ENCODE measurements at regions not wholly inside any gene's neighbourhood (a gene's known extent, or its start where the extent isn't known, plus 50 kb on each side); places are given as distances from the start of the nearest gene placed in this dataset.
"Not testable (repeated sequence)": the region's sequence is repeated elsewhere in the genome, so short reads cannot be mapped to it uniquely, and the experiment has no call there.

DNA sequence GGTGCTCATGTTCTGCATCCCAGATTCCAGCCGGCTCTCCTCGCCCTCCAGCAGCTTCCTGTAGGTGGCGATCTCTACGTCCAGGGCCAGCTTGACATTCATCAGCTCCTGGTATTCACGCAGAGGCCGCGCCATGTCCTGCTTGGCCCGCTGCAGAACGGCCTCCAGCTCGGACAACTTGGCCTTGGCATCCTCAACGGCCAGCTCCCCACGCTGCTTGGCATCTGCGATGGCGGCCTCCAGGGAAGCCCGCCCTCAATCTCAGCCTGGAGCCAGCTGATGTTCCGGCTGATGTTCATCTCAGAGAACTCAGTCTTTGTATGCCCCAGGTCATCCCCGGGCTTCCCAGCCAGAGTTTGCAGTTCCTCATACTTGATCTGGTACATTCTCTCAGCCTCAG lies 431.8 kb upstream of the DIPK2B start:
- DNase-seq (ENCODE audit: low read depth in 2 of 3, low spot score in 2 of 3) = no peak

DNA sequence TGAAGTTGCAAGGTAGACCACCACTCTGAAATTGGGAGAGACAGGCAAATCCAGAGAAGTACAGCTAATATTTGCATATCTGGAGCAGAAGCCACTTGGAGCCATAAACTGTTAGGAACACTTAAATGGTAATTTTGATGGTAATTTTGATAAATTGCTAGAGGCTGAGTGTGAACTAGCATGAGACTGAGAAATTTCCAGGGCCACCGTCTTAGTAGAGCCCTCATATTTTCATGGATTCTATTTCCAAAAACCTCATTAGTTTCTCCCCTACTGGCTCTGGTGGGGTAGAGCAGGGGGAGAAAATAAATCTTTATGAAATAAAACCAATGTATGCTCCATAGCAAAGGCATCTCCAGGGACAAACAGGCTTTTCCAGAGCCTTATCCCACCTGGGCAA lies 429.4 kb upstream of the DIPK2B start:
- DNase-seq (ENCODE audit: low read depth in 2 of 3, low spot score in 2 of 3) = no peak

DNA sequence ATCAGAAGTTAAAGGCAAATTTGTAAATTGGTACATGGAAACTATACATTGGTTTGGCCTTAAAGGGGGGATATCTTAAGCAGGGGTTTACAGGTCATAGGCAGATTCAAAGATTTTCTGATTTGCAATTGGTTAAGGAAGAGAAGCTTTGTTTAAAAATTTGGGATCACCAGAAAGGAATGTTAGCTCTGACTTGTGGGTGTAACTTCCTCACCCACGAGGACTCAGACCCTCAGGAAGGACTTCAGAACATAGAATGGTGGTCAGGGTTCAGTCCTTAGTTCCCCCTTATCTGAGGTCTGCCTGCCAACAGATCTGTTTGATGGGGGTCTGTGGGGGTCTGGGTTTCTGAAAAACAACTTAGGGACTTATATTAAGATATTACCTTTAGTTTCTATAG lies 427.4 kb upstream of the DIPK2B start:
- no peak for DNase-seq (ENCODE audit: low read depth in 2 of 3, low spot score in 2 of 3)

DNA sequence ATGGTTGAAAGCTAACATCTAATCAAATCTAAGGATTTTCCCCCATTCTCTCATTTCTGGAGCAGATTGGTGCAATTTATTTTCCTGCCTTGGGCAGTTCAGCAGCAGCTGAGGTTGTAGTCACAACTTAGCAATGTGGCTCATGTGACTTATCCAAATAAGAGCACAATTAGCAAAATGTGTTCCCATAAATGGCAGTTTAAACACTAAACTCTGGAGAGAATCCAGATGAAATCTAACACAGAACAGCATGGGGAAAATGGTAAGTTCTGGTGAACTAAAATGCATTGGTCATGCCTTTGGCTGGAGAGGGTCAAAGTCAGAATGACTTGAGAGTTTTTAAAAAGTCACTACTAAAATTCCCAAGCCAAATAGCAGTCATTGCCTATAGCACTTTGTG lies 422.6 kb upstream of the DIPK2B start:
- DNase-seq (ENCODE audit: low read depth in 2 of 3, low spot score in 2 of 3) = no peak

DNA sequence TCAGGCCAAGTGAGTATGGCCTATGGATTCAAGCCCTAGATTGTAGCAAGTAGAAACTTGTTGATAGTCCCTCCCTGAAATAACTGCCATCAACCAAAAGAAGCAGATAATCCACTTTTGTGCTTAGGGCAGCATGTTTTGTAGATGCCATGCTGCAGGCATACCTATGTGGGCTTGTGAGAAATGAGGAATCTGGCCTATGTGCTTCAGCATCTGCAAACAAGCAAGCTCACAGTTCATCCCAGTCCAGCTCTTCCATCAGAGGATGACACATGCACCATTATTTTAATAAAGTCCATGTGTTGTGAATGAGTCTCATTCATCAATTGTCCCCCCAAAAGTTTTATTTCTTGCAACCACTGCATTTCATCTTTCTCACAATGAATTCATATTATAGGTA lies 421.9 kb upstream of the DIPK2B start:
- no peak for DNase-seq (ENCODE audit: low read depth in 2 of 3, low spot score in 2 of 3)

DNA sequence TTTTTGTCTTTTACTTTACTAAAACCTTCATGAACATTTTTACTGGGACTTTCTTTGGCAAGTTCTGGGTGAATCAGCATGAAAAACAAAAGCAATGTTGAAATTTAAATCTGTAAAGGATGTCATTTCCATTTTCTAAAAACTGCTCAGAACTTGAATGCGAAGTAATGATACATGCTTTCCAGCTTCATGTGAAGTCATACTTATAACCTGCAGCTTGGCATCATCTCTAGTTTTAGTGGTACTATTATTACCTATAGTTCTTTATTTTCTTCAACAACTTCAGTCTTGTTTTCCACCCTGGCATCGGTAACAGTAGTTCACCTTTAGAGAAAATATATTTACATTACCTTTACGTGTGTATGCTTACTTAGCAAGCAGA lies 421.4 kb upstream of the DIPK2B start:
- no peak for DNase-seq (ENCODE audit: low read depth in 2 of 3, low spot score in 2 of 3)

DNA sequence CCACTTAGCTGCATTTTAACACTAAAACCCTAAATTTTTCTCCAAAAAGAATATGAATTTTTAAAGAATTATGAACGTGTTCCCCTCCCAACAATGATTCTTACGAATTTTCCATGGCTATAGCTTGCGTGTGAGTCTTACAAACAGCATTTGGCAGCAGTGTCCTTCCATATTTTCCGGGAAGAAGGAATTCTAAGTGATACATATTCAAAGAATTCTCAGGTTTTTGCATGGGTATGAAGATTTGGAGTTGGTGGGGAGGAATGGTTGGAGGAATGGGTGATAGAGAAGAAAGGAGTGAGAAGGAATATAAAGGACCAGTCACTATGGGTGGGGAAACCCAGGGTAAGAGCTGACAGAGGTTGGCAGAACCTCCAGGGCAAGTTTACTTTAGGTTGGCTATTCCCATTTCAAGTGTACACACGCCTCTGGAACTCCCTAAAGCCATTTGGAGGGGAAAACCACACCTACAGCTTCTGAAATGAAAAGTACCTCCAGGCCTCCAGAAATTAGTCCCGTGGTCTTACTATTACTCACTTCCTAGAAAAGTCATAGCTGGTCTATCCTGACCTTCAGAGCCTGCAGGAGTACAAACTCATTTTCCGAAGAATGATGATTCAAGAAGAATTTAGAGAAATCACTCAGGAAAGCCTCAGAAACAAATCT lies 420.8 kb upstream of the DIPK2B start:
- no peak for DNase-seq (ENCODE audit: low read depth in 2 of 3, low spot score in 2 of 3)

DNA sequence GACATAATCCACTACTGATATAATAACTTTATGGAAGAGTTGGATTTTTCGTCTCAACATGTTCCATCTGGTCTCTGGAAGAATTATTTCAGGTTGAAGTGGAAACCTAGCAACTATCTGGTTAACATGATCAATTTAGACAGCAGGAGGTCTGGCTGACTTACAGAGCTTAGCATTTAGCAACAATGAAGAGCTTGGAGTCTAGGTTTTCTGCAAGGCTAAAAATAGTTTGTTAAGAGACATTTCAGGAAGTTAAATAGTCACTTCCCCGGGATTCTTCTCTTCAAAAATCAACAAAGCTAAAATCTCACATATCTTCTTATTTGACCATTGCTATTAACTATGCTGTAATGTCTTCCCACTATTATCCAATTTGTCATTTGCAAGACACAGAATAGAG lies 418.6 kb upstream of the DIPK2B start:
- no peak for DNase-seq (ENCODE audit: low read depth in 2 of 3, low spot score in 2 of 3)

DNA sequence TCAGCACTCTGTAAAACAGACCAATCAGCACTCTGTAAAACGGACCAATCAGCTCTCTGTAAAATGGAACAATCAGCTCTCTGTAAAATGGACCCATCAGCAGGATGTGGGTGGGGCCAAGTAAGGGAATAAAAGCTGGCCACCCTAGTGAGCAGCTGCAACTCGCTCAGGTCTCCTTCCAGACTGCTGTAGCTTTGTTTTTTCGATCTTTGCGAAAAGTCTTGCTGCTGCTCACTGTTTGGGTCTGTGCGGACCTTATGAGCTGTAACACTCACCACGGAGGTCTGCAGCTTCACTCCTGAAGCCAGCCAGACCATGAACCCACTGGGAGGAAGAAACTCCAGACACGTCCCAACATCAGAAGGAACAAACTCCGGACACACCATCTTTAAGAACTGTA lies 414.9 kb upstream of the DIPK2B start:
- DNase-seq (ENCODE audit: low read depth in 2 of 3, low spot score in 2 of 3) = not testable (repeated sequence)

DNA sequence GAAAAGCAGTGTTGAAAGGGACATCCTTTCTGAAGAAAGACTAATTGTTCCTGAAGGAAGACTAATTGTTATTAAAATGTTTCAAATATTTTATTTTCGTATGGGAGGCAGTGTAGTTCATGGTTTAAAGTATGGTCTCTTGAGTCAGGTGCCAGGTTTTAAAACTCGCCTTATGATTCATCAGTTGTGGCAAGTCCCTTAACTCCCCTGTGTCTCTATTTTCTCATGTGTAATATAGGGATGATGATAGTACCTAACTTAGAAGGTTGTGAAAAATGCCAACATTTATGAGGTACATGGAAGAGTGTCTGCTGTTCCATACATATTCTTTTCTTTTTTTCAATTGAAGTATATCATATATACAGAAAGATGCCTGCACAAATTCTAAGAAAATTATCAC lies 414.2 kb upstream of the DIPK2B start:
- no peak for DNase-seq (ENCODE audit: low read depth in 2 of 3, low spot score in 2 of 3)

DNA sequence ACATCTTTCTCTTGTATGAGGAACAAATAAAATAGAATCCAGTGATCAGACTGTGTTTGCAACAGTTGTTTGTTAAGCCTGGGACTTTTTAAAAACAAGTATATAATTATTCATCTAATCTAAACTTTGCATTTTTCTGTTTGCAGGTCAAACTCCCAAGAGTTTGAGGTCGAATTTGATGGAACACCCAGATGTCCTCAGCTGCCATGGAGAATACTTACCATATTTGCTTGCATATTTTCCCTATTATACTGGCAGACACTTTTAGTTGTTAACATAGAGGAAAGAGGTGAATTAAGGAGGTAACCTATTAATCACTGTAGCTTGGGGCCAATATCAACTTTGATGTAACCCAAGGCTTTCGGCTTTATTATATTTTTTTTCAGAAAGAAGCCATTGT lies 401.5 kb upstream of the DIPK2B start:
- DNase-seq (ENCODE audit: low read depth in 2 of 3, low spot score in 2 of 3) = no peak

DNA sequence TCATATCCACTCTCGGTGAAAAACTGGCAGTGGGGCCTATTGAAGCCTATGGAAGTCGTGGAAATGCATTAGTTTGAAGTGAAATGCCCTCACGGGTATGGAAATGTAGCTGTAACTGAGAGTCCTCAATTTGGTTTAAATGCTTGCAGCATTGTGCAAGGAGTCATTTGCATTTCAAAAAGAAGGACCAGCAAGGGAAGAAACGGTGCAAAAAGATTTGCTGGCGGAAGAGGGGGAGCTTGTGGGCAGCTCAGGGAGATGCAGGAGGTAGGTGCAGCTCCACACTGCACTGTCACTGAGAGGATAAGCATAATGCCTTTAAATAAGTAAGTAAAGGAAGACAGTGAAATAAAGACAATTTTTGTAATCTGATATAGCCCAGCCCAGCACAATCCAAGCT lies 400.4 kb upstream of the DIPK2B start:
- no peak for DNase-seq (ENCODE audit: low read depth in 2 of 3, low spot score in 2 of 3)

DNA sequence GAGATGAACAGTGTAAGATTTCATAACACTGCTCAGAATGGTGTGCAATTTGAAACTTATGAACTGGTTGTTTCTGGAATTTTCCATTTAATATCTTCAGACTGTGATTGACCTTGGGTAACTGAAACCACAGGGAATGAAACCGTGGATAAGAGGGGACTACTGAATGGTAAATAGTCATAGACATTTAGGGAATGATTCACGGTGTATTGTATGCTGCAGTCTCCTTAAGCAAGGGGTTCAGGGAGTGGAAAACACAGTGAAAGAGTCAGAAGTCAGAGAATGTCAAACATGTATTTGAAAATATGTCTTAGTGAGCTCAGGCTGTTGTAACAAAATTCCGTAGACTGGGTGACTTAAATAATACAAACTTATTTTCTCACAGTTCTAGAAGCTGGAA lies 398.2 kb upstream of the DIPK2B start:
- no peak for DNase-seq (ENCODE audit: low read depth in 2 of 3, low spot score in 2 of 3)

DNA sequence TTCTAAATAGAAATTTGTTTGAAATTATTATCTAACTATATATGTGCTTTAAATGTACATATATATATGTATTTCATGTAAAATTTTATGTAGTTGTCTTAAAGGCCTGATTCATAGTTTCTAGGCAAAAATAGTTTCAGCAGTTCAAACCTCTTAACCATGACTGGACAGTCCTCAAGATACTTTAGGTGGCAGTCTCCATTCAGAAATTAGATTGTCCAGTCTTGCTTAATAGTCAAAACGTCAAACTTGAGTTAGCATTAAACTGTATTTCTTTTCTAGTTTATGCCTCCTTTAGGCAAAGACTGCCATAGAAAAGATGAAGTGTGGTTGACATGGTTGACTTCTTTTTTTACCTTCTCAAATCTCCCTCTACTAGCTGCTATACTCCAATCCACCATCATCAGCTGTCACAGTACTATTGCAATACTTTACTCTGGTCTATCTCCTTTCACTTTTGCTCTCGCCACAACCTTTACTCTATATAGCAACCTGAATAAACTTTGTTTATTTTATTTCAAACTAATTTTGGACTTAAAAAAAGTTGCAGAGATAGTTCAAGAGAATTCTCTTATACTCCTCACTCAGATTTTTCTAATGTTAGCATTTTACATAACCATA lies 395.6 kb upstream of the DIPK2B start:
- DNase-seq (ENCODE audit: low read depth in 2 of 3, low spot score in 2 of 3) = no peak

DNA sequence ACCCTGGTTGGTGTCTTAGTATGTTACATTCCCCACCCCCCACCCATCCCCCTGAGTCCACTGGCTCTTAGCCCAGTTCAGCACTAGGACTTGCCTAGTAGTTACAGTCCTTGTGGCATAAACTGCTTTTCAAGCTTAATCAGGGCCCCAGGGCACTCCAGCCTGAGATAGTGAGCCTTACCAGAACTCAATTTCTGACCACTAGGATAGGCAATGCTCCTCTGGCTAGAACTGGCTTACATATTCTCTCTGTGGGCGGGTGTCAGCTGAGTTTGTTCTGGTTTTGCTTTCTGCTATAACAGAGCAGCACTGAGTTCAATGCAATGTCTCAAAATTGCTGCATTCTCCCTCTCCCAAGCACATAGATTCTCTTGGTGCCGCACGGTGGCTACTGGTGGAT lies 391.4 kb upstream of the DIPK2B start:
- no peak for DNase-seq (ENCODE audit: low read depth in 2 of 3, low spot score in 2 of 3)

DNA sequence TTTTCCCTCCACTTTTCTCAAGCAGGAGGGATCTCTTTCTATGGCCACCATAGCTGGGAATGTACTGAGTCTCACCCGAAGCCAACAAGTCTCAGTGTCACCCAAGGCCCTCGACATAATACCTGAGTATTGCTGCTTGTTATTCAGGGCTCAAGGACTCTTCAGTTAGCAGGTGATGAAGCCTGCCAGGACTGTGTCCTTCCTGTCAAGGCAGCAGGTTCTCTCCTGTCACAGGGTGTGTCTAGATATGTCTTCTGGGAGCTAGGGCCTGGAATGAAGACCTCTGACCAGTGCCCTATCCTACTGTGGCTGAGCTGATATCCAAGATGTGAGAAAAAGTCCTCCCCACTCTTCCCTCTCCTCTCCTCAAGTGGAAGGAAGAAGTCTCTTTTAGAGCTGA lies 391.0 kb upstream of the DIPK2B start:
- no peak for DNase-seq (ENCODE audit: low read depth in 2 of 3, low spot score in 2 of 3)

DNA sequence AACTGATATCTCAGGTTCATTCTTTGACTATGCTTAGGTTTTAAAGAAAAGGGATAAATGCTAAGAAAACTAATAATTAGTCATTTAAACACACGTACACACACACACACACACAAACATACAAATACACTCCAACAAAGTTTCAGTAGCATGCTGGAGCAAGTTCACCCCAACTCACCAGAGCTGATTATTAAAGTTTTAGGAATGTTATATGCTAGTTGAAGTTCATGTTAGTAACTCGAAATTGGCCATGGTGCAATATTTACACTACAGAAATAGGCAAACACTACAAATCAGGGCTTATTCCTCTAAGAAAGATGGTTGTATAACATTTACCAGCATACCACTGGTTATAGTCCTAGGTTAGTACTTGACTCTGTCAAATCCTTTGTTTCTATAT lies 384.0 kb upstream of the DIPK2B start:
- DNase-seq (ENCODE audit: low read depth in 2 of 3, low spot score in 2 of 3) = no peak

DNA sequence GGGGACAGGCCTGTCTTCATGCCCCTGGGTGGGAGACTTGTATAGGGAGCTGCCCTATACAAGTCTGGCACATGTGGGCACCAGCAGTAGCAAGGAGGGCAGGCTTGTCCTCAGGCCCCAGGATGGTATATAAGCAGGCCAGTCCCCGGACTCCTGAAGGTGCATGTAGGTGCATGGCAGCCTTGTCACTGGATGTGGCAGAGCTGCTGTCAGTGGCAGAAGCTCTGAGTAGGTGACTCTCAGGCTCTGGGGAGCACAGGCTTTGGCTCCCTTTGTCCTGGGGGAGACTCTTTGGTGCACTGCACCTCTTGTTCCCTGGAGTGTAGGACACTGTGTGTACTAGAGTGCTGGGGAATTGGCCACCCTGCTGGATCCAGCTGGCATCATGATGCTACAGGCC lies 376.7 kb upstream of the DIPK2B start:
- DNase-seq (ENCODE audit: low read depth in 2 of 3, low spot score in 2 of 3) = no peak

DNA sequence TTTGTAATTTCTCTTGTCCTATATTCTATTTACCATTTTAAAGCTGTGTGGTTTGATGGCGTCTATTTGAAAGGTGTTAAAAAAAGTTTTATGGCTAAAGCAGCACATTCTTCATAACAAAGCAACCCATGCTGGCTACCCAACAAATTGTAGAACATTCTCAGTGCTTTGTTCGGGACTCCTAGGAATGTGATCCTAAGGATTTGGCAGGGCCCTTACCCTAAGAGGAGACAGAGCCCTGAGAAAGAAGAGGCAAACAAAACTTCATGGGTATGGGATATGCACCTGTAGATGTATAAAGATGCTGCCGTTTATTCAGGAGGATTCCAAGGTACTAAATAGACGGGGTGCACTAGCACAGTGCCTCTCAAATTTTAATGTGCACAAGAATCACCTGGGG lies 370.8 kb upstream of the DIPK2B start:
- DNase-seq (ENCODE audit: low read depth in 2 of 3, low spot score in 2 of 3) = no peak

DNA sequence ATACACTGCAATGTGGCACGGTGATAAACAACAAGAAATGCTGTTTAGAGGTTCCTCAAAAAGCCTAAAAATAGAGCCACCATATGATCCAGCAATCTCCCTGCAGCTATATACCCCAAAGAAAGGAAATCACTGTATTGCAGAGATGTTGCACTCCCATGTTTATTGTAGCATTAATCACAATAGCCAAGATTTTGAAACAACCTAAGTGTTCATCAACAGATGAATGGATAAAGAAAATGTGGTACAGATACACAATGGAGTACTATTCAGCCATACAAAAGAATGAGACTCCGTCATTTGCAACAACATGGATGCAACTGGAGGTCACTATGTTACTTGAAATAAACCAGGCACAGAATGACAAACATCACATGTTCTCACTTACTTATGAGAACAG lies 365.8 kb upstream of the DIPK2B start:
- no peak for DNase-seq (ENCODE audit: low read depth in 2 of 3, low spot score in 2 of 3)

DNA sequence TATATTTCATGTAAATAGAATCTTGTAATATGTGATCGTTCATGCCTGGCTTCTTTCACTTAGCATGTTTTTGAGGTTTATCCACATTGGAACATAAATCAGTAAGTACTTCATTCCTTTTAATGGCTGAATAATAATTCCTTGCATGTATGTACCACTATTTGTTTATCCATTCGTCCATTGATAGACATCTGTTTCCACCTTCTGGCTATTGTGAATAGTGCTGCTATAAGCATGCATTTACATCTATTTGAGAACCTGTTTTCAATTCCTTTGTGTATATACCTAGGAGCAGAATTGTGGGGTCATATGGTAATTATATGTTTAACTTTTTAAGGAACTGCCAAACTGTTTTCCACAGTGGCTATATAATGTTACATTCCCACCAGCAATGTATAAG lies 356.7 kb upstream of the DIPK2B start:
- no peak for DNase-seq (ENCODE audit: low read depth in 2 of 3, low spot score in 2 of 3)

DNA sequence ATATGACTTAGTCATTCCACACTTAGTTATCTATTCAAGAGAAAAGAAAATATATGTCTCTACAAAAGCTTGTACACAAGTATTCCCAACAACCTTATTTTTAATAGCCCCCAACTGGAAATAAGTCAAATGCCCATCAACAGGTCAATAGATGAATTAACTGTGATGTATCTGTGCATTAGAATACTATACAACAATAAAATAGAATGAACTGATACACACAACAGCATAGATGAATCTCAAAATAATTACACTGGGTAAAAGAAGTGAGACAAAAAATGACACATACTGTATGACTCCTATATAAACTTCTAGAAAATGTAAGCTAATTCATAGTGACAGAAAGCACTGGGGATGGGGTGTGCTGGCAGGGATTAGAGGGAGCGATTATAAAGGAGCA lies 354.1 kb upstream of the DIPK2B start:
- no peak for DNase-seq (ENCODE audit: low read depth in 2 of 3, low spot score in 2 of 3)

DNA sequence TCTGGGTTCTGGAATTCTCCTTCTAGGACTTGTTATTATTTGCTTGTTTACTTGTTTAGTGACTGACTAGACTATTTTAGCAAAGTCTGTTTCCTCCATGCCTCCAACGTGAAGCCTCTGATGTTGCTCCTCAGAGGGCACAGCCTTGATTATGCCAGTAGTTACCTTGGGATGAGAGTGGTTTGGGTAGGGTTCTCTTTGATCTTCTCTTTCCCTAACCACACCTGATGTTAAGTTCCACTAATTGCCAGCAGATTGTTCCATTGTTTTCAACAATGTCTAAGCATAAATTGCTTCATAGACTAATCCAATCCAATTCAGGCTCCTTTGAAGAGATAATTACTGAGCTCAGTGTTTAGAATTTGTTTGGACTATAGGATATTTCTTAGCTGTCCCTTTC lies 352.7 kb upstream of the DIPK2B start:
- DNase-seq (ENCODE audit: low read depth in 2 of 3, low spot score in 2 of 3) = no peak

Data from hematopoietic multipotent progenitor cell (in vitro differentiated cells).